Heart left ventricle (tissue), 13 donors: ENCODE measurements at regions not wholly inside any gene's neighbourhood (a gene's known extent, or its start where the extent isn't known, plus 50 kb on each side); places are given as distances from the start of the nearest gene placed in this dataset.

ENCODE experiments used
- POLR2A ChIP-seq, 2 donors: fragments of 450-650 bp; IDR thresholded peaks; one replicate each; pipeline ENCODE4 v1.6.1; 2017; ENCODE audit warnings: antibody characterized with exemption in 2 of 2, mild to moderate bottlenecking in 2 of 2, moderate library complexity in 2 of 2
- TF ChIP-seq, protein P1 (sequence below), 12 donors: fragments of 200-600 bp; sonication (generic) in 4 of 12; IDR thresholded peaks; one replicate each; pipeline versions ENCODE4 v1.5.0 to v1.8.0; 2018 to 2022; ENCODE audit warnings: antibody characterized with exemption in 12 of 12, mild to moderate bottlenecking in 5 of 12
- donor health status: ischemic (EF 13 %, LVEDD 7.1; RV severe dilation, severe dysfunction).
- donor health status: DM: no; HTN: yes; CAD: no.
- donor health status: DM: no; HTN: no; CAD: no.
- donor health status: ischemic (EF 25% LVEDD 6.9; RV normal size, moderate dysfunction).
- donor health status: ischemic (EF 25% LVEDD 5.7; RV mildly dilated, moderate dysfunction).
- donor health status: ischemic (EF 35%, LVEDD 5.7; RV mildly dilated, moderate dysfunction).
- donor health status: nonischemic (EF 11% LVEDD 7.7; RV severe dilation, severe dysfunction).
- donor health status: DM: yes; HTN: yes; CAD: no.
- donor health status: PGD.
- donor health status: ischemic (EF 29% LVEDD 5.4; RV normal size, mild dysfunction).
- donor health status: nonischemic (EF 23%, LVEDD 6.1; RV moderate dilation, normal function).

GRCh38 chr17:65374966-65375365, 186.5 kb downstream of the AXIN2 start:
- TF ChIP-seq, protein P1, sequence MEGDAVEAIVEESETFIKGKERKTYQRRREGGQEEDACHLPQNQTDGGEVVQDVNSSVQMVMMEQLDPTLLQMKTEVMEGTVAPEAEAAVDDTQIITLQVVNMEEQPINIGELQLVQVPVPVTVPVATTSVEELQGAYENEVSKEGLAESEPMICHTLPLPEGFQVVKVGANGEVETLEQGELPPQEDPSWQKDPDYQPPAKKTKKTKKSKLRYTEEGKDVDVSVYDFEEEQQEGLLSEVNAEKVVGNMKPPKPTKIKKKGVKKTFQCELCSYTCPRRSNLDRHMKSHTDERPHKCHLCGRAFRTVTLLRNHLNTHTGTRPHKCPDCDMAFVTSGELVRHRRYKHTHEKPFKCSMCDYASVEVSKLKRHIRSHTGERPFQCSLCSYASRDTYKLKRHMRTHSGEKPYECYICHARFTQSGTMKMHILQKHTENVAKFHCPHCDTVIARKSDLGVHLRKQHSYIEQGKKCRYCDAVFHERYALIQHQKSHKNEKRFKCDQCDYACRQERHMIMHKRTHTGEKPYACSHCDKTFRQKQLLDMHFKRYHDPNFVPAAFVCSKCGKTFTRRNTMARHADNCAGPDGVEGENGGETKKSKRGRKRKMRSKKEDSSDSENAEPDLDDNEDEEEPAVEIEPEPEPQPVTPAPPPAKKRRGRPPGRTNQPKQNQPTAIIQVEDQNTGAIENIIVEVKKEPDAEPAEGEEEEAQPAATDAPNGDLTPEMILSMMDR (IDR thresholded peaks at IDR 0.05) = no peak
- TF ChIP-seq POLR2A (IDR thresholded peaks at IDR 0.05) = no peak
